LNCaP clone FGC (cell line): ENCODE measurements at regions not wholly inside any gene's neighbourhood (a gene's known extent, or its start where the extent isn't known, plus 50 kb on each side); places are given as distances from the start of the nearest gene placed in this dataset.
"Not testable (repeated sequence)": the region's sequence is repeated elsewhere in the genome, so short reads cannot be mapped to it uniquely, and the experiment has no call there.

Source experiments
- DNase-seq: peaks from one replicate; pipeline ENCODE4 v3.0.0-alpha.2; 2011; ENCODE audit warnings: low read depth
- H3K4me3 ChIP-seq: 2 replicates; pipeline ENCODE4 v1.5.1; 2011; ENCODE audit warnings: mild to moderate bottlenecking, low read depth, low read length, control low read depth
- CTCF ChIP-seq: IDR thresholded peaks from 2 replicates; pipeline ENCODE4 v1.5.1; 2012; ENCODE audit warnings: mild to moderate bottlenecking; ENCODE audit not compliant: control insufficient read depth, insufficient read depth; ENCODE audit errors: extremely low read depth

- TF ChIP-seq CTCF, result no peak
- H3K4me3 ChIP-seq, result no peak overlapping the region
- DNase-seq, result no peak
Measured at GRCh38 chr2:35163948-35164347, 1191.6 kb upstream of the CRIM1 start.

GRCh38 chr2:35160871-35161270 lies 1194.7 kb upstream of the CRIM1 start:
- no peak for DNase-seq
- H3K4me3 ChIP-seq, result no peak overlapping the region
- no peak for TF ChIP-seq CTCF

- DNase-seq, result no peak
- no peak overlapping the region for H3K4me3 ChIP-seq
- TF ChIP-seq CTCF, result no peak
Measured at GRCh38 chr2:35125871-35126270, 1229.7 kb upstream of the CRIM1 start.

GRCh38 chr2:35125278-35125677 lies 1230.3 kb upstream of the CRIM1 start:
- DNase-seq, result no peak
- no peak for TF ChIP-seq CTCF
- no peak overlapping the region for H3K4me3 ChIP-seq

- TF ChIP-seq CTCF, result no peak
- DNase-seq, result no peak
- H3K4me3 ChIP-seq, result no peak overlapping the region
Measured at GRCh38 chr2:35116151-35116550, 1239.4 kb upstream of the CRIM1 start.

GRCh38 chr2:35114765-35115164 lies 1240.8 kb upstream of the CRIM1 start:
- no peak for DNase-seq

GRCh38 chr2:35112367-35112766 lies 1243.2 kb upstream of the CRIM1 start:
- DNase-seq, result not testable (repeated sequence)
- H3K4me3 ChIP-seq, result peak overlapping the region; percentile 39

More at GRCh38 chr2:35114765-35115164, 1240.8 kb upstream of the CRIM1 start:
- peak; percentile 51 for TF ChIP-seq CTCF
- no peak overlapping the region for H3K4me3 ChIP-seq
